ENCODE measurements at regions not wholly inside any gene's neighbourhood (a gene's known extent, or its start where the extent isn't known, plus 50 kb on each side); places are given as distances from the start of the nearest gene placed in this dataset.

- H3K4me3 ChIP-seq (ENCODE audit: low read length), result no peak overlapping the region
- DNase-seq (ENCODE audit: low read depth), result no peak
- TF ChIP-seq CTCF (conservative IDR thresholded peaks at IDR 0.05; ENCODE audit: low read length), result no peak
These were observed 85.2 kb downstream of the POLR1F start for GRCh38 chr7:19623676-19624075.

GRCh38 chr7:19621740-19622139 is 87.1 kb downstream of the POLR1F start:
- no peak for TF ChIP-seq CTCF (conservative IDR thresholded peaks at IDR 0.05; ENCODE audit: low read length)
- DNase-seq (ENCODE audit: low read depth), result no peak
- no peak overlapping the region for H3K4me3 ChIP-seq (ENCODE audit: low read length)

- no peak overlapping the region for H3K4me3 ChIP-seq (ENCODE audit: low read length)
- no peak for DNase-seq (ENCODE audit: low read depth)
- TF ChIP-seq CTCF (conservative IDR thresholded peaks at IDR 0.05; ENCODE audit: low read length), result no peak
These were observed 88.4 kb downstream of the POLR1F start for GRCh38 chr7:19620470-19620869.

GRCh38 chr7:19619122-19619521 is 89.7 kb downstream of the POLR1F start:
- TF ChIP-seq CTCF (conservative IDR thresholded peaks at IDR 0.05; ENCODE audit: low read length), result no peak
- H3K4me3 ChIP-seq (ENCODE audit: low read length), result no peak overlapping the region
- no peak for DNase-seq (ENCODE audit: low read depth)

GRCh38 chr7:19617901-19618300 is 90.9 kb downstream of the POLR1F start:
- no peak for DNase-seq (ENCODE audit: low read depth)
- TF ChIP-seq CTCF (conservative IDR thresholded peaks at IDR 0.05; ENCODE audit: low read length), result no peak
- H3K4me3 ChIP-seq (ENCODE audit: low read length), result no peak overlapping the region

GRCh38 chr7:19610194-19610943 is 98.5 kb downstream of the POLR1F start:
- no peak for DNase-seq (ENCODE audit: low read depth)
- no peak overlapping the region for H3K4me3 ChIP-seq (ENCODE audit: low read length)
- TF ChIP-seq CTCF (conservative IDR thresholded peaks at IDR 0.05; ENCODE audit: low read length), result no peak

GRCh38 chr7:19589446-19589845 is 119.4 kb downstream of the POLR1F start:
- no peak for TF ChIP-seq CTCF (conservative IDR thresholded peaks at IDR 0.05; ENCODE audit: low read length)
- H3K4me3 ChIP-seq (ENCODE audit: low read length), result no peak overlapping the region
- DNase-seq (ENCODE audit: low read depth), result no peak

Data from AG10803 (cell line).